ENCODE measurements at regions not wholly inside any gene's neighbourhood (a gene's known extent, or its start where the extent isn't known, plus 50 kb on each side); places are given as distances from the start of the nearest gene placed in this dataset.

GRCh38 chr6:135105299-135105698 is 50.7 kb upstream of the HBS1L start:
- Mint-ChIP-seq H3K4me3 (ENCODE audit: unreplicated experiment) (no peak overlapping the region), H3K27ac (ENCODE audit: low read depth, unreplicated experiment) (no peak overlapping the region), H3K4me1 (ENCODE audit: insufficient read depth, unreplicated experiment) (no peaks in the 10 kb centered on the region), H3K36me3 (ENCODE audit: insufficient read depth, unreplicated experiment) (no peaks in the 10 kb centered on the region), H3K9me3 (ENCODE audit: unreplicated experiment) (no peaks in the 10 kb centered on the region), H3K27me3 (ENCODE audit: insufficient read depth, unreplicated experiment) (no peaks in the 10 kb centered on the region)
- CTCF ChIA-PET: interaction anchor here (0.6 kb wide), 1 partner anchor 86 kb away, joined by 3 read pairs; no protein-coding TSS in a partner anchor
- BruUV-seq (replicated peaks): no TSS peak
- intact Hi-C loops (cut with micrococcal nuclease): no loop called here
- no peak for DNase-seq (ENCODE audit: unreplicated experiment)
- TF ChIP-seq, protein P1, sequence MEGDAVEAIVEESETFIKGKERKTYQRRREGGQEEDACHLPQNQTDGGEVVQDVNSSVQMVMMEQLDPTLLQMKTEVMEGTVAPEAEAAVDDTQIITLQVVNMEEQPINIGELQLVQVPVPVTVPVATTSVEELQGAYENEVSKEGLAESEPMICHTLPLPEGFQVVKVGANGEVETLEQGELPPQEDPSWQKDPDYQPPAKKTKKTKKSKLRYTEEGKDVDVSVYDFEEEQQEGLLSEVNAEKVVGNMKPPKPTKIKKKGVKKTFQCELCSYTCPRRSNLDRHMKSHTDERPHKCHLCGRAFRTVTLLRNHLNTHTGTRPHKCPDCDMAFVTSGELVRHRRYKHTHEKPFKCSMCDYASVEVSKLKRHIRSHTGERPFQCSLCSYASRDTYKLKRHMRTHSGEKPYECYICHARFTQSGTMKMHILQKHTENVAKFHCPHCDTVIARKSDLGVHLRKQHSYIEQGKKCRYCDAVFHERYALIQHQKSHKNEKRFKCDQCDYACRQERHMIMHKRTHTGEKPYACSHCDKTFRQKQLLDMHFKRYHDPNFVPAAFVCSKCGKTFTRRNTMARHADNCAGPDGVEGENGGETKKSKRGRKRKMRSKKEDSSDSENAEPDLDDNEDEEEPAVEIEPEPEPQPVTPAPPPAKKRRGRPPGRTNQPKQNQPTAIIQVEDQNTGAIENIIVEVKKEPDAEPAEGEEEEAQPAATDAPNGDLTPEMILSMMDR (IDR thresholded peaks at IDR 0.05; ENCODE audit: unreplicated experiment): no peak
- POLR2A ChIA-PET: no interaction called here

All from MCF 10A (cell line).